CD14-positive monocyte (primary cell): ENCODE measurements at regions not wholly inside any gene's neighbourhood (a gene's known extent, or its start where the extent isn't known, plus 50 kb on each side); places are given as distances from the start of the nearest gene placed in this dataset.

Source experiments
- DNase-seq, 3 donors: peaks; one replicate each; pipeline ENCODE4 v3.0.0-alpha.2; 2011 to 2022
- H2AFZ ChIP-seq: 2 replicates; pipeline ENCODE4 v1.6.0; 2012; ENCODE audit warnings: mild to moderate bottlenecking, low read depth, low read length, inconsistent platforms; ENCODE audit not compliant: insufficient read depth, poor library complexity, severe bottlenecking
- H3K27ac ChIP-seq, 2 donors: 1 replicate in 1 of 2; 2 replicates in 1 of 2; pipeline ENCODE4 v1.5.1; 2012 to 2013; ENCODE audit warnings: low read length in 2 of 2, control low read depth in 1 of 2, inconsistent platforms in 1 of 2, low read depth in 1 of 2, mild to moderate bottlenecking in 1 of 2
- H3K27me3 ChIP-seq, 2 donors: one replicate each; pipeline versions ENCODE4 v1.6.0 to v1.6.1; 2011 to 2013; ENCODE audit warnings: low read length in 2 of 2; ENCODE audit not compliant: control insufficient read depth in 2 of 2, insufficient read depth in 2 of 2
- H3K36me3 ChIP-seq, 2 donors: replicated peaks in 1 of 2; 1 replicate in 1 of 2; 2 replicates in 1 of 2; pipeline versions ENCODE4 v1.5.1 to v1.6.1; 2012 to 2013; ENCODE audit warnings: low read length in 2 of 2, control low read depth in 1 of 2, inconsistent platforms in 1 of 2, mild to moderate bottlenecking in 1 of 2; ENCODE audit not compliant: insufficient read depth in 2 of 2, control insufficient read depth in 1 of 2
- H3K4me1 ChIP-seq, 2 donors: 1 replicate in 1 of 2; 2 replicates in 1 of 2; pipeline versions ENCODE4 v1.5.1 to v1.6.1; 2012 to 2013; ENCODE audit warnings: low read length in 2 of 2, control low read depth in 1 of 2, inconsistent platforms in 1 of 2, mild to moderate bottlenecking in 1 of 2, moderate library complexity in 1 of 2; ENCODE audit not compliant: insufficient read depth in 2 of 2, control insufficient read depth in 1 of 2
- H3K4me2 ChIP-seq: replicated peaks from 2 replicates; pipeline ENCODE3; 2012; ENCODE audit warnings: low read length, moderate library complexity, mild to moderate bottlenecking; ENCODE audit not compliant: poor library complexity, severe bottlenecking; ENCODE audit errors: extremely low read depth
- H3K4me3 ChIP-seq, 3 experiments: fragments of 200-600 bp in 1 of 3; sonication (generic) in 1 of 3; replicated peaks in 1 of 3; 1 replicate in 2 of 3; 2 replicates in 1 of 3; pipeline ENCODE4 v1.5.1; 2011 to 2013; ENCODE audit warnings: low read length in 3 of 3, mild to moderate bottlenecking in 3 of 3, control low read depth in 2 of 3, low read depth in 2 of 3, inconsistent platforms in 1 of 3, moderate library complexity in 1 of 3
- H3K79me2 ChIP-seq: 2 replicates; pipeline ENCODE4 v1.6.0; 2012; ENCODE audit warnings: mild to moderate bottlenecking, control low read depth, inconsistent platforms, low read length, moderate library complexity; ENCODE audit not compliant: insufficient read depth
- H3K9ac ChIP-seq: 2 replicates; pipeline ENCODE4 v1.6.0; 2017; ENCODE audit warnings: low read length, mild to moderate bottlenecking; ENCODE audit not compliant: insufficient read depth, poor library complexity, severe bottlenecking
- H3K9me3 ChIP-seq, 2 donors: replicated peaks in 1 of 2; 1 replicate in 1 of 2; 2 replicates in 1 of 2; pipeline versions ENCODE4 v1.5.1 to v1.6.1; 2012 to 2013; ENCODE audit warnings: low read length in 2 of 2, control low read depth in 1 of 2; ENCODE audit not compliant: control insufficient read depth in 1 of 2, insufficient read depth in 1 of 2
- H4K20me1 ChIP-seq: 2 replicates; pipeline ENCODE4 v1.6.0; 2012; ENCODE audit warnings: mild to moderate bottlenecking, low read length, control low read depth, moderate library complexity; ENCODE audit not compliant: insufficient read depth
- H3K27ac Mint-ChIP-seq, 7 donors: one replicate each; pipeline ENCODE4 v1.8.0; 2020; ENCODE audit warnings: mild to moderate bottlenecking in 7 of 7, mixed read lengths in 7 of 7, moderate library complexity in 6 of 7, inconsistent platforms in 2 of 7
- H3K27me3 Mint-ChIP-seq, 3 donors: one replicate each; pipeline ENCODE4 v1.8.0; 2021 to 2022; ENCODE audit warnings: low read depth in 3 of 3, mild to moderate bottlenecking in 3 of 3, mixed read lengths in 3 of 3, moderate library complexity in 3 of 3, inconsistent platforms in 1 of 3
- H3K36me3 Mint-ChIP-seq, 2 donors: one replicate each; pipeline ENCODE4 v1.8.0; 2020; ENCODE audit warnings: mixed read lengths in 2 of 2, inconsistent platforms in 1 of 2, mild to moderate bottlenecking in 1 of 2
- H3K4me1 Mint-ChIP-seq: one replicate; pipeline ENCODE4 v1.8.0; 2020; ENCODE audit warnings: mild to moderate bottlenecking, mixed read lengths
- H3K4me3 Mint-ChIP-seq, 2 donors: one replicate each; pipeline ENCODE4 v1.8.0; 2020; ENCODE audit warnings: mild to moderate bottlenecking in 2 of 2, mixed read lengths in 2 of 2, moderate library complexity in 1 of 2
- H3K9me3 Mint-ChIP-seq, 7 donors: one replicate each; pipeline ENCODE4 v1.8.0; 2020 to 2022; ENCODE audit warnings: mixed read lengths in 7 of 7, mild to moderate bottlenecking in 6 of 7, moderate library complexity in 6 of 7, inconsistent platforms in 2 of 7
- CTCF ChIP-seq: fragments of 200-600 bp; IDR thresholded peaks from one replicate; pipeline ENCODE4 v1.8.0; 2022; ENCODE audit warnings: antibody characterized with exemption, mild to moderate bottlenecking
- WGBS: methylation state at CpG from one replicate; pipeline ENCODE4 v1.1.5; 2013; ENCODE audit warnings: missing lambda C conversion rate; ENCODE audit not compliant: insufficient coverage; 5-methylcytosine and 5-hydroxymethylcytosine counted together
- intact Hi-C, 2 donors: fragments of 100-400 bp; cut with micrococcal nuclease; formaldehyde crosslinking; loops; one replicate each; pipeline versions ENCODE4 v1.15.0 to v1.15.1; 2023

- no peak for TF ChIP-seq CTCF
Observed at GRCh38 chr2:59027320-59027719, 786.2 kb upstream of the FANCL start.

GRCh38 chr2:59025157-59025757 lies 784.1 kb upstream of the FANCL start:
- peaks cover 0 to 2% (median 0%) of the 10 kb centered on the region in 3 donors for H3K27me3 Mint-ChIP-seq
- Histone ChIP-seq H3K4me3 (no peak overlapping the region), H3K27ac (no peak overlapping the region), H3K4me1 (peaks cover 0 to 3% of the 10 kb centered on the region in 2 donors), H3K4me2 (peak overlapping the region; percentile 9), H3K9ac (no peak overlapping the region), H2AFZ (peak overlapping the region; percentile 15), H3K36me3 (no peaks in the 10 kb centered on the region), H3K79me2 (no peaks in the 10 kb centered on the region), H3K9me3 (no peaks in the 10 kb centered on the region), H4K20me1 (no peaks in the 10 kb centered on the region), H3K27me3 (no peaks in the 10 kb centered on the region)
- H3K27ac Mint-ChIP-seq = no peak overlapping the region
- peak; percentile 24 to 46 (median 37) for DNase-seq
- H3K4me3 Mint-ChIP-seq = peak overlapping the region in 1 of 2 donors; percentile 73
- intact Hi-C loops = loop anchor here (5.0 to 10.0 kb wide), 2 partner anchors 1557 to 1560 kb away; no protein-coding TSS in a partner anchor
- no peaks in the 10 kb centered on the region for H3K36me3 Mint-ChIP-seq
- peaks cover 0 to 3% (median 0%) of the 10 kb centered on the region in 7 donors for H3K9me3 Mint-ChIP-seq
- H3K4me1 Mint-ChIP-seq = peaks cover 5% of the 10 kb centered on the region
- TF ChIP-seq CTCF = peak; percentile 87
- no CpG with 5 or more reads among the region's 5 CpGs for WGBS

More at GRCh38 chr2:59027320-59027719, 786.2 kb upstream of the FANCL start:
- no peak overlapping the region for H3K4me3 Mint-ChIP-seq
- intact Hi-C loops = loop anchor here (5.0 to 10.0 kb wide), 2 partner anchors 1555 to 1557 kb away; no protein-coding TSS in a partner anchor
- Histone ChIP-seq H3K36me3 (no peaks in the 10 kb centered on the region), H3K27ac (no peak overlapping the region), H3K9me3 (no peaks in the 10 kb centered on the region), H3K4me1 (peaks cover 0 to 3% of the 10 kb centered on the region in 2 donors), H3K4me3 (no peak overlapping the region), H3K79me2 (no peaks in the 10 kb centered on the region), H4K20me1 (no peaks in the 10 kb centered on the region), H3K4me2 (no peak overlapping the region), H2AFZ (no peak overlapping the region), H3K27me3 (no peaks in the 10 kb centered on the region), H3K9ac (no peak overlapping the region)
- H3K27ac Mint-ChIP-seq = no peak overlapping the region
- H3K9me3 Mint-ChIP-seq = peaks cover 0 to 3% (median 0%) of the 10 kb centered on the region in 7 donors
- DNase-seq = no peak
- WGBS = 100% methylated on average over 1 of the region's 4 CpGs
- peaks cover 5% of the 10 kb centered on the region for H3K4me1 Mint-ChIP-seq
- no peaks in the 10 kb centered on the region for H3K36me3 Mint-ChIP-seq
- peaks cover 0 to 2% (median 0%) of the 10 kb centered on the region in 3 donors for H3K27me3 Mint-ChIP-seq
